ENCODE measurements at regions not wholly inside any gene's neighbourhood (a gene's known extent, or its start where the extent isn't known, plus 50 kb on each side); places are given as distances from the start of the nearest gene placed in this dataset.
"Not testable (repeated sequence)": the region's sequence is repeated elsewhere in the genome, so short reads cannot be mapped to it uniquely, and the experiment has no call there.

DNA sequence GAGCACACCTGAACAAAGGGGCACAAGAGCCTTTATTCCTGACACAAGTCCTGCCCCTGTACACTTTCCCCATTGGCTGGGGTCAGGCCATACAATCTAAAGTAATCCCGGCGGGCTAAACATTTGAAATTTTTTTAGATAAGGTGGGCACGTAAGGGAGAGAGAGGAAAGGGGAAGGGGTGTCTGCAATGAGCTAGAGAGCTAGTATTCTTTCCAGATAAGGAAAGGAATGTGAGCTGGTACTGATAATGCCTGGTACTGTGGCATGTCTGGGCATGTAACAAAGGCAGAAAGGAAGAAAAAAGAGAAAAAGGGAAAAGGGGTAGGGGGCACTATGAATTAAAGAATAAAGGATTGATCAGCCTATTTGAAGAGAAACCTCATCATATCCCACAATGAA, 212.0 kb upstream of the FKBP1C start:
- DNase-seq (ENCODE audit: low spot score); H3K4me1 ChIP-seq (ENCODE audit: control insufficient read depth in 4 of 4, insufficient read depth in 4 of 4, low read length in 3 of 4); H3K27me3 ChIP-seq (ENCODE audit: control insufficient read depth in 4 of 4, insufficient read depth in 4 of 4, low read length in 3 of 4); H3K9me3 ChIP-seq (ENCODE audit: control insufficient read depth in 4 of 4, low read length in 3 of 4); H3K27ac ChIP-seq (ENCODE audit: low read depth in 1 of 2, low read length in 2 of 2); H3K9ac ChIP-seq (ENCODE audit: low read depth in 1 of 2, low read length in 2 of 2); H3K4me3 ChIP-seq (ENCODE audit: low read depth in 1 of 3, low read length in 3 of 3); H3K36me3 ChIP-seq (ENCODE audit: control insufficient read depth in 4 of 4, insufficient read depth in 3 of 4, low read depth in 1 of 4, low read length in 3 of 4): not testable (repeated sequence)
- 28% methylated on average over 3 of the region's 3 CpGs for WGBS

DNA sequence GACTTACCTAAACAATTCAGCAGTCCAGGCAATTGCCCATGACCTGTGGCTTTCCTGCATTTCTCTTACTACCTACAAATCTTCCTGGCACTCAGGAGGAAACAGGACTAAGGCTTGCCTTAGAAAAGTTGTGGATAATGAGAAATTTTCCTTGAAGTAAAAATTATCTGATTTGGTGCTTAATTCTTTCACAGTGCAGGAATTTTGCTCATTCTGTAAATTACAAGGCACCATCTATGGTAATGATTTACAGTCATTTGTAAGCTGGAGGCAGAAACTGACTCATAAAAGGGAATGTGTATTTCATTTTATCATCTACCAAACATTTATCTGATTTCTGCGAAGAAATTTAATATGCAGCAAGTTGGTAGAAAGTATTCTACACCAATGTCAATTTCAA, 211.5 kb upstream of the FKBP1C start:
- 81% methylated on average over 1 of the region's 1 CpG for WGBS
- no peaks in the 10 kb centered on the region for H3K36me3 ChIP-seq (ENCODE audit: control insufficient read depth in 4 of 4, insufficient read depth in 3 of 4, low read depth in 1 of 4, low read length in 3 of 4)
- H3K27ac ChIP-seq (ENCODE audit: low read depth in 1 of 2, low read length in 2 of 2), result no peak overlapping the region
- no peaks in the 10 kb centered on the region for H3K4me1 ChIP-seq (ENCODE audit: control insufficient read depth in 4 of 4, insufficient read depth in 4 of 4, low read length in 3 of 4)
- DNase-seq (ENCODE audit: low spot score), result no peak
- H3K9me3 ChIP-seq (ENCODE audit: control insufficient read depth in 4 of 4, low read length in 3 of 4), result no peaks in the 10 kb centered on the region
- H3K9ac ChIP-seq (ENCODE audit: low read depth in 1 of 2, low read length in 2 of 2), result no peak overlapping the region
- no peak overlapping the region for H3K4me3 ChIP-seq (ENCODE audit: low read depth in 1 of 3, low read length in 3 of 3)
- no peaks in the 10 kb centered on the region for H3K27me3 ChIP-seq (ENCODE audit: control insufficient read depth in 4 of 4, insufficient read depth in 4 of 4, low read length in 3 of 4)
- TF ChIP-seq ATF3 (IDR thresholded peaks at IDR 0.05) (no peak), HNF4A (conservative IDR thresholded peaks at IDR 0.05) (no peak), RXRA (IDR thresholded peaks at IDR 0.05) (no peak), HNF4G (IDR thresholded peaks at IDR 0.05) (no peak), GABPA (IDR thresholded peaks at IDR 0.05 in 1 of 2, conservative IDR thresholded peaks at IDR 0.05 in 1 of 2) (no peak), FOXA1 (IDR thresholded peaks at IDR 0.05) (no peak)
- TF ChIP-seq, protein P1, sequence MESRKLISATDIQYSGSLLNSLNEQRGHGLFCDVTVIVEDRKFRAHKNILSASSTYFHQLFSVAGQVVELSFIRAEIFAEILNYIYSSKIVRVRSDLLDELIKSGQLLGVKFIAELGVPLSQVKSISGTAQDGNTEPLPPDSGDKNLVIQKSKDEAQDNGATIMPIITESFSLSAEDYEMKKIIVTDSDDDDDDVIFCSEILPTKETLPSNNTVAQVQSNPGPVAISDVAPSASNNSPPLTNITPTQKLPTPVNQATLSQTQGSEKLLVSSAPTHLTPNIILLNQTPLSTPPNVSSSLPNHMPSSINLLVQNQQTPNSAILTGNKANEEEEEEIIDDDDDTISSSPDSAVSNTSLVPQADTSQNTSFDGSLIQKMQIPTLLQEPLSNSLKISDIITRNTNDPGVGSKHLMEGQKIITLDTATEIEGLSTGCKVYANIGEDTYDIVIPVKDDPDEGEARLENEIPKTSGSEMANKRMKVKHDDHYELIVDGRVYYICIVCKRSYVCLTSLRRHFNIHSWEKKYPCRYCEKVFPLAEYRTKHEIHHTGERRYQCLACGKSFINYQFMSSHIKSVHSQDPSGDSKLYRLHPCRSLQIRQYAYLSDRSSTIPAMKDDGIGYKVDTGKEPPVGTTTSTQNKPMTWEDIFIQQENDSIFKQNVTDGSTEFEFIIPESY (IDR thresholded peaks at IDR 0.05), result no peak
- TF ChIP-seq, protein P2, sequence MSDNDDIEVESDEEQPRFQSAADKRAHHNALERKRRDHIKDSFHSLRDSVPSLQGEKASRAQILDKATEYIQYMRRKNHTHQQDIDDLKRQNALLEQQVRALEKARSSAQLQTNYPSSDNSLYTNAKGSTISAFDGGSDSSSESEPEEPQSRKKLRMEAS (IDR thresholded peaks at IDR 0.05), result no peak

- not testable (repeated sequence) for H3K27me3 ChIP-seq (ENCODE audit: control insufficient read depth in 4 of 4, insufficient read depth in 4 of 4, low read length in 3 of 4); H3K4me1 ChIP-seq (ENCODE audit: control insufficient read depth in 4 of 4, insufficient read depth in 4 of 4, low read length in 3 of 4); H3K4me3 ChIP-seq (ENCODE audit: low read depth in 1 of 3, low read length in 3 of 3); H3K9ac ChIP-seq (ENCODE audit: low read depth in 1 of 2, low read length in 2 of 2); H3K36me3 ChIP-seq (ENCODE audit: control insufficient read depth in 4 of 4, insufficient read depth in 3 of 4, low read depth in 1 of 4, low read length in 3 of 4); H3K27ac ChIP-seq (ENCODE audit: low read depth in 1 of 2, low read length in 2 of 2); H3K9me3 ChIP-seq (ENCODE audit: control insufficient read depth in 4 of 4, low read length in 3 of 4); DNase-seq (ENCODE audit: low spot score)
- WGBS, result 83% methylated on average over 7 of the region's 7 CpGs
Measured at GRCh38 chr6:63006018-63006417, 205.3 kb upstream of the FKBP1C start.

GRCh38 chr6:63010962-63011361, 200.3 kb upstream of the FKBP1C start:
- not testable (repeated sequence) for H3K9me3 ChIP-seq (ENCODE audit: control insufficient read depth in 4 of 4, low read length in 3 of 4); DNase-seq (ENCODE audit: low spot score); H3K4me3 ChIP-seq (ENCODE audit: low read depth in 1 of 3, low read length in 3 of 3); H3K27ac ChIP-seq (ENCODE audit: low read depth in 1 of 2, low read length in 2 of 2); H3K27me3 ChIP-seq (ENCODE audit: control insufficient read depth in 4 of 4, insufficient read depth in 4 of 4, low read length in 3 of 4); H3K9ac ChIP-seq (ENCODE audit: low read depth in 1 of 2, low read length in 2 of 2); H3K4me1 ChIP-seq (ENCODE audit: control insufficient read depth in 4 of 4, insufficient read depth in 4 of 4, low read length in 3 of 4); H3K36me3 ChIP-seq (ENCODE audit: control insufficient read depth in 4 of 4, insufficient read depth in 3 of 4, low read depth in 1 of 4, low read length in 3 of 4)
- 50% methylated on average over 3 of the region's 3 CpGs for WGBS
